ENCODE measurements at regions not wholly inside any gene's neighbourhood (a gene's known extent, or its start where the extent isn't known, plus 50 kb on each side); places are given as distances from the start of the nearest gene placed in this dataset.

GRCh38 chr6:117130125-117130524 is 135.2 kb upstream of the VGLL2 start:
- in situ Hi-C loops (cut with MboI) (no loop called here), intact Hi-C loops (cut with micrococcal nuclease; ENCODE audit: unreplicated experiment) (no loop called here)
- DNase-seq (ENCODE audit: low read depth, low spot score) (no peak), ATAC-seq (no peak), FAIRE-seq (no peak)
- ChIA-PET RAD21 (ENCODE audit: unreplicated experiment) (no interaction called here), CTCF (no interaction called here), POLR2A (no interaction called here), SMC1A (ENCODE audit: uncharacterized antibody, unreplicated experiment) (no interaction called here)
- Histone ChIP-seq H3K27ac (ENCODE audit: control insufficient read depth, insufficient read depth) (no peak overlapping the region), H3K79me2 (ENCODE audit: control insufficient read depth, insufficient read depth, low read length) (no peaks in the 10 kb centered on the region), H3K4me2 (ENCODE audit: control insufficient read depth, insufficient read depth) (no peak overlapping the region), H3K4me3 (no peak overlapping the region), H3K9me3 (replicated peaks; ENCODE audit: control insufficient read depth, insufficient read depth, low read length) (no peaks in the 10 kb centered on the region), H4K20me1 (ENCODE audit: control insufficient read depth, insufficient read depth) (no peaks in the 10 kb centered on the region), H3K4me1 (ENCODE audit: control insufficient read depth, insufficient read depth, low read length) (no peaks in the 10 kb centered on the region), H3K36me3 (ENCODE audit: control insufficient read depth in 2 of 2, insufficient read depth in 2 of 2, low read length in 1 of 2) (no peaks in the 10 kb centered on the region), H3K27me3 (replicated peaks in 1 of 2; ENCODE audit: control insufficient read depth in 2 of 2, insufficient read depth in 2 of 2, low read length in 1 of 2) (no peaks in the 10 kb centered on the region), H2AFZ (ENCODE audit: control insufficient read depth, low read depth, low read length) (no peak overlapping the region), H3K9ac (ENCODE audit: control insufficient read depth, insufficient read depth, low read length) (no peak overlapping the region)
- no TSS peak for BruUV-seq (replicated peaks)
- 0% methylated on average over 2 of the region's 2 CpGs for WGBS (ENCODE audit: insufficient coverage, insufficient replicate concordance, low lambda C conversion rate, missing lambda C conversion rate)
- TF ChIP-seq ZSCAN29 (IDR thresholded peaks at IDR 0.05) = no peak
- TF ChIP-seq HDAC6 (IDR thresholded peaks at IDR 0.05; ENCODE audit: unreplicated experiment) = no peak
- TF ChIP-seq RAD51 (IDR thresholded peaks at IDR 0.05) = no peak
- TF ChIP-seq ZZZ3 (IDR thresholded peaks at IDR 0.05; ENCODE audit: control insufficient read depth, insufficient read length, low read depth) = no peak
- TF ChIP-seq POLR2AphosphoS5 (IDR thresholded peaks at IDR 0.05; ENCODE audit: low read length) = no peak
- no peak for TF ChIP-seq SMARCA5 (IDR thresholded peaks at IDR 0.05)
- no peak for TF ChIP-seq ZNF207 (IDR thresholded peaks at IDR 0.05; ENCODE audit: borderline replicate concordance)
- no peak for TF ChIP-seq MTA2 (IDR thresholded peaks at IDR 0.05; ENCODE audit: low read depth)
- no peak for TF ChIP-seq NR2C1 (IDR thresholded peaks at IDR 0.05)
- no peak for TF ChIP-seq USF1 (IDR thresholded peaks at IDR 0.05; ENCODE audit: borderline replicate concordance, extremely low read length, insufficient read depth, low read depth, low read length)
- TF ChIP-seq YBX1 (IDR thresholded peaks at IDR 0.05) = no peak
- TF ChIP-seq IKZF2 (IDR thresholded peaks at IDR 0.05) = no peak
